ENCODE measurements at regions not wholly inside any gene's neighbourhood (a gene's known extent, or its start where the extent isn't known, plus 50 kb on each side); places are given as distances from the start of the nearest gene placed in this dataset.

DNA sequence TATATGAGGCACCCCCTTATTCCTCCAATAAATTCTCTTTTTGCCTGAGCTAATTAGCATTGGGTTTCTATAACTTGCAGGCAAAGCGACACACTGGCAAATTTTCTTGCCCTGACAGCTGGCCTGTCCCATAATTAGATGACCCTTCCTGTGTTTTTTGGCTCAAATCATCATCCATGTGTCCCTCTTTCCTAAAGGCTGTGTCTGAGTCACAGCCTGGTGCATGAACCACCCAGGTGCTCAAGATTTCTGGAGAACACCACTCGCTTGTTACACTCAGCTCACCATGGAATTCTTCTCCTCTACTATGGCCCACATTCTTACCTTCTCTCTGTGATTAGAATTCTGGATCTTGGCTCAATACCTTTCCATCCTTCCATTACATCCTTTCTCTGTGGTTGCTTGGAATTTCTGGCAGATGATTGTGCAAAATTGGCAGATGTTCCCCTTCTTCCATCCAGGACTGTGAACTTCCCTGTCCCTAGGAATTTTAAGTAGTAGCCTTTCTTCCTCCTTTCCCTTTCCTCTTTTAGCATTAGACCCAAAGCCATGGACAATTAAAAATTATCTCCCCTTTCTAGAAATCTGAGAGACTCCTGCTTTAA lies 116.0 kb upstream of the ANKRD1 start:
- H3K4me1 ChIP-seq (ENCODE audit: control insufficient read depth in 4 of 4, insufficient read depth in 4 of 4, low read length in 3 of 4), result peaks cover 0 to 2% (median under 1%) of the 10 kb centered on the region in 4 donors
- TF ChIP-seq HNF4G (IDR thresholded peaks at IDR 0.05) (no peak), RXRA (IDR thresholded peaks at IDR 0.05) (no peak), EGR1 (IDR thresholded peaks at IDR 0.05; ENCODE audit: low read depth in 2 of 2) (no peak), YY1 (IDR thresholded peaks at IDR 0.05) (no peak), FOXA2 (IDR thresholded peaks at IDR 0.05) (no peak), HNF4A (conservative IDR thresholded peaks at IDR 0.05) (no peak), NR2F2 (IDR thresholded peaks at IDR 0.05) (no peak), TAF1 (conservative IDR thresholded peaks at IDR 0.05) (no peak), GABPA (IDR thresholded peaks at IDR 0.05 in 1 of 2, conservative IDR thresholded peaks at IDR 0.05 in 1 of 2) (no peak), FOXA1 (IDR thresholded peaks at IDR 0.05) (no peak), JUND (IDR thresholded peaks at IDR 0.05) (no peak), SP1 (IDR thresholded peaks at IDR 0.05) (no peak), RAD21 (IDR thresholded peaks at IDR 0.05) (no peak)
- TF ChIP-seq, protein P1, sequence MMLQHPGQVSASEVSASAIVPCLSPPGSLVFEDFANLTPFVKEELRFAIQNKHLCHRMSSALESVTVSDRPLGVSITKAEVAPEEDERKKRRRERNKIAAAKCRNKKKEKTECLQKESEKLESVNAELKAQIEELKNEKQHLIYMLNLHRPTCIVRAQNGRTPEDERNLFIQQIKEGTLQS (IDR thresholded peaks at IDR 0.05), result no peak
- TF ChIP-seq, protein P2, sequence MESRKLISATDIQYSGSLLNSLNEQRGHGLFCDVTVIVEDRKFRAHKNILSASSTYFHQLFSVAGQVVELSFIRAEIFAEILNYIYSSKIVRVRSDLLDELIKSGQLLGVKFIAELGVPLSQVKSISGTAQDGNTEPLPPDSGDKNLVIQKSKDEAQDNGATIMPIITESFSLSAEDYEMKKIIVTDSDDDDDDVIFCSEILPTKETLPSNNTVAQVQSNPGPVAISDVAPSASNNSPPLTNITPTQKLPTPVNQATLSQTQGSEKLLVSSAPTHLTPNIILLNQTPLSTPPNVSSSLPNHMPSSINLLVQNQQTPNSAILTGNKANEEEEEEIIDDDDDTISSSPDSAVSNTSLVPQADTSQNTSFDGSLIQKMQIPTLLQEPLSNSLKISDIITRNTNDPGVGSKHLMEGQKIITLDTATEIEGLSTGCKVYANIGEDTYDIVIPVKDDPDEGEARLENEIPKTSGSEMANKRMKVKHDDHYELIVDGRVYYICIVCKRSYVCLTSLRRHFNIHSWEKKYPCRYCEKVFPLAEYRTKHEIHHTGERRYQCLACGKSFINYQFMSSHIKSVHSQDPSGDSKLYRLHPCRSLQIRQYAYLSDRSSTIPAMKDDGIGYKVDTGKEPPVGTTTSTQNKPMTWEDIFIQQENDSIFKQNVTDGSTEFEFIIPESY (IDR thresholded peaks at IDR 0.05), result no peak
- TF ChIP-seq, protein P3, sequence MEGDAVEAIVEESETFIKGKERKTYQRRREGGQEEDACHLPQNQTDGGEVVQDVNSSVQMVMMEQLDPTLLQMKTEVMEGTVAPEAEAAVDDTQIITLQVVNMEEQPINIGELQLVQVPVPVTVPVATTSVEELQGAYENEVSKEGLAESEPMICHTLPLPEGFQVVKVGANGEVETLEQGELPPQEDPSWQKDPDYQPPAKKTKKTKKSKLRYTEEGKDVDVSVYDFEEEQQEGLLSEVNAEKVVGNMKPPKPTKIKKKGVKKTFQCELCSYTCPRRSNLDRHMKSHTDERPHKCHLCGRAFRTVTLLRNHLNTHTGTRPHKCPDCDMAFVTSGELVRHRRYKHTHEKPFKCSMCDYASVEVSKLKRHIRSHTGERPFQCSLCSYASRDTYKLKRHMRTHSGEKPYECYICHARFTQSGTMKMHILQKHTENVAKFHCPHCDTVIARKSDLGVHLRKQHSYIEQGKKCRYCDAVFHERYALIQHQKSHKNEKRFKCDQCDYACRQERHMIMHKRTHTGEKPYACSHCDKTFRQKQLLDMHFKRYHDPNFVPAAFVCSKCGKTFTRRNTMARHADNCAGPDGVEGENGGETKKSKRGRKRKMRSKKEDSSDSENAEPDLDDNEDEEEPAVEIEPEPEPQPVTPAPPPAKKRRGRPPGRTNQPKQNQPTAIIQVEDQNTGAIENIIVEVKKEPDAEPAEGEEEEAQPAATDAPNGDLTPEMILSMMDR (IDR thresholded peaks at IDR 0.05; ENCODE audit: low read depth, low read length, missing input control), result no peak
- TF ChIP-seq, protein P4, sequence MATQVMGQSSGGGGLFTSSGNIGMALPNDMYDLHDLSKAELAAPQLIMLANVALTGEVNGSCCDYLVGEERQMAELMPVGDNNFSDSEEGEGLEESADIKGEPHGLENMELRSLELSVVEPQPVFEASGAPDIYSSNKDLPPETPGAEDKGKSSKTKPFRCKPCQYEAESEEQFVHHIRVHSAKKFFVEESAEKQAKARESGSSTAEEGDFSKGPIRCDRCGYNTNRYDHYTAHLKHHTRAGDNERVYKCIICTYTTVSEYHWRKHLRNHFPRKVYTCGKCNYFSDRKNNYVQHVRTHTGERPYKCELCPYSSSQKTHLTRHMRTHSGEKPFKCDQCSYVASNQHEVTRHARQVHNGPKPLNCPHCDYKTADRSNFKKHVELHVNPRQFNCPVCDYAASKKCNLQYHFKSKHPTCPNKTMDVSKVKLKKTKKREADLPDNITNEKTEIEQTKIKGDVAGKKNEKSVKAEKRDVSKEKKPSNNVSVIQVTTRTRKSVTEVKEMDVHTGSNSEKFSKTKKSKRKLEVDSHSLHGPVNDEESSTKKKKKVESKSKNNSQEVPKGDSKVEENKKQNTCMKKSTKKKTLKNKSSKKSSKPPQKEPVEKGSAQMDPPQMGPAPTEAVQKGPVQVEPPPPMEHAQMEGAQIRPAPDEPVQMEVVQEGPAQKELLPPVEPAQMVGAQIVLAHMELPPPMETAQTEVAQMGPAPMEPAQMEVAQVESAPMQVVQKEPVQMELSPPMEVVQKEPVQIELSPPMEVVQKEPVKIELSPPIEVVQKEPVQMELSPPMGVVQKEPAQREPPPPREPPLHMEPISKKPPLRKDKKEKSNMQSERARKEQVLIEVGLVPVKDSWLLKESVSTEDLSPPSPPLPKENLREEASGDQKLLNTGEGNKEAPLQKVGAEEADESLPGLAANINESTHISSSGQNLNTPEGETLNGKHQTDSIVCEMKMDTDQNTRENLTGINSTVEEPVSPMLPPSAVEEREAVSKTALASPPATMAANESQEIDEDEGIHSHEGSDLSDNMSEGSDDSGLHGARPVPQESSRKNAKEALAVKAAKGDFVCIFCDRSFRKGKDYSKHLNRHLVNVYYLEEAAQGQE (IDR thresholded peaks at IDR 0.05), result no peak
- TF ChIP-seq, protein P5, sequence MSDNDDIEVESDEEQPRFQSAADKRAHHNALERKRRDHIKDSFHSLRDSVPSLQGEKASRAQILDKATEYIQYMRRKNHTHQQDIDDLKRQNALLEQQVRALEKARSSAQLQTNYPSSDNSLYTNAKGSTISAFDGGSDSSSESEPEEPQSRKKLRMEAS (IDR thresholded peaks at IDR 0.05), result no peak
- WGBS, result 90% methylated on average over 2 of the region's 2 CpGs
- H3K36me3 ChIP-seq (ENCODE audit: control insufficient read depth in 4 of 4, insufficient read depth in 3 of 4, low read depth in 1 of 4, low read length in 3 of 4), result no peaks in the 10 kb centered on the region
- H3K4me3 ChIP-seq (ENCODE audit: low read depth in 1 of 3, low read length in 3 of 3), result no peak overlapping the region
- H3K27ac ChIP-seq (ENCODE audit: low read depth in 1 of 2, low read length in 2 of 2), result no peak overlapping the region
- H3K9me3 ChIP-seq (ENCODE audit: control insufficient read depth in 4 of 4, low read length in 3 of 4), result no peaks in the 10 kb centered on the region
- no peak overlapping the region for H3K9ac ChIP-seq (ENCODE audit: low read depth in 1 of 2, low read length in 2 of 2)
- DNase-seq (ENCODE audit: low spot score), result no peak
- H3K27me3 ChIP-seq (ENCODE audit: control insufficient read depth in 4 of 4, insufficient read depth in 4 of 4, low read length in 3 of 4), result no peaks in the 10 kb centered on the region
